ENCODE measurements at regions not wholly inside any gene's neighbourhood (a gene's known extent, or its start where the extent isn't known, plus 50 kb on each side); places are given as distances from the start of the nearest gene placed in this dataset.

DNA sequence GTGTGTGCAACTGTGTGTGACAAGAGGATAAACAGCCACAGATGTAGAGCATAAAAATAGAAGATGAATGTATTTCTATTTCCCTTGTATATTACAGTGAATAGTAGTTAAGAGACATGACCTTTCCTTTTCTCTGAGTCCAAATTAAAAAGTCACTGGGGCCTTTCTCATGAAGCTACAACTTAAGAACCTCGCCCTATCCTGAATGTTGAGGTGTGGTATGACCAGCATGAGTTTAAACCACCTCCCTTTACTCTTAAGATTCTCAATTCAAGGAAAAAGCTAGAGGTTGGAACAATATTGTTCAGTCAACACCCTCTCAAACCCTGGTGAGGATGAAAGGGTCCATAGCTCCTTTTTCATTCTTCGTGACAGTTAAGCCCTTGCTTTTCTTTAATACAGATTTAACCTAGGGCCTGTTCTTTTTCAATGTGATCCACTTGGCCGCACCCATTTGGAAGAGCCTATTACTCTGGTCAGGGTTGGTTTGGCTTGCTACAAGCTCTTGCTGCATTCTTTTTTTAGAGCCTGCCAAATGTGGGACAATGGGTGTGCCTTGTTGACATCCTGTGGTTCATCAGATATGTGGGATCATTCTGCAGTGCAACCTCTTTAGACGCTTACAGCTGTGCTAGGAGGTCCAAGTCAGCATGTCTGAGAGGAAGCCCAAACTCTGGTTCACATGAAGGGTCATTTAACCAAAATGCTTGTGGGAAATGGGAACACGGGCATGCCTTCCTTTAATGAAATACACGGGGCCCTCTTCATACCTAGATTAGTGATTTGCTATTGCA, 290.0 kb downstream of the HAO1 start:
- TF ChIP-seq, protein P1, sequence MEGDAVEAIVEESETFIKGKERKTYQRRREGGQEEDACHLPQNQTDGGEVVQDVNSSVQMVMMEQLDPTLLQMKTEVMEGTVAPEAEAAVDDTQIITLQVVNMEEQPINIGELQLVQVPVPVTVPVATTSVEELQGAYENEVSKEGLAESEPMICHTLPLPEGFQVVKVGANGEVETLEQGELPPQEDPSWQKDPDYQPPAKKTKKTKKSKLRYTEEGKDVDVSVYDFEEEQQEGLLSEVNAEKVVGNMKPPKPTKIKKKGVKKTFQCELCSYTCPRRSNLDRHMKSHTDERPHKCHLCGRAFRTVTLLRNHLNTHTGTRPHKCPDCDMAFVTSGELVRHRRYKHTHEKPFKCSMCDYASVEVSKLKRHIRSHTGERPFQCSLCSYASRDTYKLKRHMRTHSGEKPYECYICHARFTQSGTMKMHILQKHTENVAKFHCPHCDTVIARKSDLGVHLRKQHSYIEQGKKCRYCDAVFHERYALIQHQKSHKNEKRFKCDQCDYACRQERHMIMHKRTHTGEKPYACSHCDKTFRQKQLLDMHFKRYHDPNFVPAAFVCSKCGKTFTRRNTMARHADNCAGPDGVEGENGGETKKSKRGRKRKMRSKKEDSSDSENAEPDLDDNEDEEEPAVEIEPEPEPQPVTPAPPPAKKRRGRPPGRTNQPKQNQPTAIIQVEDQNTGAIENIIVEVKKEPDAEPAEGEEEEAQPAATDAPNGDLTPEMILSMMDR (IDR thresholded peaks at IDR 0.05; ENCODE audit: insufficient read depth, low read length, poor library complexity, severe bottlenecking): no peak
- no peak for TF ChIP-seq EZH2phosphoT487 (conservative IDR thresholded peaks at IDR 0.05; ENCODE audit: low read length)
